ENCODE measurements at regions not wholly inside any gene's neighbourhood (a gene's known extent, or its start where the extent isn't known, plus 50 kb on each side); places are given as distances from the start of the nearest gene placed in this dataset.

GRCh38 chr16:54812229-54812628, 118.4 kb upstream of the IRX5 start:
- Histone ChIP-seq H3K4me3 (ENCODE audit: low read depth in 2 of 2, low read length in 2 of 2) (no peak overlapping the region), H3K27me3 (ENCODE audit: control insufficient read depth, insufficient read depth, low read length) (no peaks in the 10 kb centered on the region), H3K27ac (ENCODE audit: low read length) (no peak overlapping the region), H3K9me3 (ENCODE audit: control insufficient read depth, insufficient read depth, low read depth, low read length) (no peaks in the 10 kb centered on the region), H3K36me3 (ENCODE audit: control insufficient read depth, insufficient read depth, low read length) (no peaks in the 10 kb centered on the region), H3K4me1 (ENCODE audit: control insufficient read depth, insufficient read depth, low read length) (no peaks in the 10 kb centered on the region)
- no peak for ATAC-seq
- no peak for DNase-seq (ENCODE audit: low read depth, low spot score)
- in situ Hi-C loops (cut with HindIII; ENCODE audit: low pct_unique_long_range_greater_than_20kb, low sequenced_read_pairs): no loop called here
- intact Hi-C loops (cut with micrococcal nuclease; ENCODE audit: unreplicated experiment): no loop called here
- BruUV-seq (replicated peaks): no TSS peak
- TF ChIP-seq REST (IDR thresholded peaks at IDR 0.05; ENCODE audit: insufficient read depth in 1 of 2, low read depth in 2 of 2, low read length in 1 of 2): no peak
- peak; percentile 14; the same call in 1 of the 2 replicates for TF ChIP-seq CTCF (IDR thresholded peaks at IDR 0.05)
- ChIA-PET POLR2A (no interaction called here), CTCF (no interaction called here)

DNA sequence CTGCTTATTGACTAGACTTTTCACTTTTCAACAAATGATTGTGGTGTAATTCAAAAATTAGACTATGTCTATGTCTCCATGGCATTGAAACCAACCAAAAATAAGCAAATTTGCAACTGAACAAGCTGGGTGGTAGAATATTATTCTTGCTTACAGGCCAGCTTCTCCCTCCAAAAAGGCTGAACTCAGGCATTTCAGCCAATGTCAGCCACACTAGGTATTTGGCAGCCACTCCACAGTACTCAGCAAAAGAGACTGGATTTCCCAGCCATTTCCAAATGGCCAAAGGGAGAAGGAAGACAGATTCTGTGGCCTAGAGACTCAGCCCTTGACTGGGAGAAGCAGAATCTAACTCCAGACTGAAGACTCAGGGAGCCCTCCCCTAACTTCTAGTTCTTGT, 121.8 kb upstream of the IRX5 start:
- CTCF ChIA-PET: no interaction called here
- DNase-seq (ENCODE audit: low read depth, low spot score) (no peak), ATAC-seq (no peak)
- intact Hi-C loops (cut with micrococcal nuclease; ENCODE audit: unreplicated experiment): no loop called here
- Histone ChIP-seq H3K27ac (ENCODE audit: low read length) (no peak overlapping the region), H3K27me3 (ENCODE audit: control insufficient read depth, insufficient read depth, low read length) (no peaks in the 10 kb centered on the region), H3K4me1 (ENCODE audit: control insufficient read depth, insufficient read depth, low read length) (no peaks in the 10 kb centered on the region), H3K36me3 (ENCODE audit: control insufficient read depth, insufficient read depth, low read length) (no peaks in the 10 kb centered on the region), H3K4me3 (ENCODE audit: low read depth in 2 of 2, low read length in 2 of 2) (no peak overlapping the region), H3K9me3 (ENCODE audit: control insufficient read depth, insufficient read depth, low read depth, low read length) (no peaks in the 10 kb centered on the region)
- TF ChIP-seq CTCF (IDR thresholded peaks at IDR 0.05) (no peak), POLR2AphosphoS5 (IDR thresholded peaks at IDR 0.05; ENCODE audit: low read depth, low read length) (no peak), REST (IDR thresholded peaks at IDR 0.05; ENCODE audit: insufficient read depth in 1 of 2, low read depth in 2 of 2, low read length in 1 of 2) (no peak), SIN3A (IDR thresholded peaks at IDR 0.05; ENCODE audit: borderline replicate concordance, insufficient read depth, low read depth, low read length) (no peak), TCF7L2 (IDR thresholded peaks at IDR 0.05; ENCODE audit: low read depth, low read length) (no peak)
- in situ Hi-C loops (cut with HindIII; ENCODE audit: low pct_unique_long_range_greater_than_20kb, low sequenced_read_pairs): no loop called here
- BruUV-seq (replicated peaks): no TSS peak
- POLR2A ChIA-PET: no interaction called here
